Epithelial cell of esophagus (primary cell): ENCODE measurements at regions not wholly inside any gene's neighbourhood (a gene's known extent, or its start where the extent isn't known, plus 50 kb on each side); places are given as distances from the start of the nearest gene placed in this dataset.

ENCODE experiments used
- DNase-seq: peaks from one replicate; pipeline ENCODE4 v3.0.0; 2010; ENCODE audit warnings: low read depth
- H3K4me3 ChIP-seq: 2 replicates; pipeline ENCODE4 v1.5.1; 2011; ENCODE audit warnings: mild to moderate bottlenecking, low read length, control low read depth
- CTCF ChIP-seq: IDR thresholded peaks from 2 replicates; pipeline ENCODE4 v1.5.1; 2011; ENCODE audit warnings: low read depth, mild to moderate bottlenecking, low read length, control low read depth, inconsistent platforms; ENCODE audit not compliant: insufficient read depth; ENCODE audit errors: missing control alignments

GRCh38 chr10:100612601-100613595 is 77.2 kb downstream of the HIF1AN start:
- no peak for TF ChIP-seq CTCF
- no peak for DNase-seq

GRCh38 chr10:100613846-100614245 is 78.1 kb downstream of the HIF1AN start:
- no peak for DNase-seq
- TF ChIP-seq CTCF, result no peak
- H3K4me3 ChIP-seq, result no peak overlapping the region

More at GRCh38 chr10:100612601-100613595, 77.2 kb downstream of the HIF1AN start:
- no peak overlapping the region for H3K4me3 ChIP-seq

- no peak overlapping the region for H3K4me3 ChIP-seq
- no peak for DNase-seq
- no peak for TF ChIP-seq CTCF
Measured at GRCh38 chr10:100614429-100615095, 78.8 kb downstream of the HIF1AN start.

GRCh38 chr10:100615241-100615640 is 79.5 kb downstream of the HIF1AN start:
- TF ChIP-seq CTCF, result no peak
- no peak for DNase-seq
- H3K4me3 ChIP-seq, result no peak overlapping the region

- no peak overlapping the region for H3K4me3 ChIP-seq
- DNase-seq, result no peak
- no peak for TF ChIP-seq CTCF
Measured at GRCh38 chr10:100615908-100616307, 80.2 kb downstream of the HIF1AN start.

GRCh38 chr10:100618091-100618615 is 82.4 kb downstream of the HIF1AN start:
- H3K4me3 ChIP-seq, result no peak overlapping the region
- no peak for TF ChIP-seq CTCF
- no peak for DNase-seq
